ENCODE measurements at regions not wholly inside any gene's neighbourhood (a gene's known extent, or its start where the extent isn't known, plus 50 kb on each side); places are given as distances from the start of the nearest gene placed in this dataset.

DNA sequence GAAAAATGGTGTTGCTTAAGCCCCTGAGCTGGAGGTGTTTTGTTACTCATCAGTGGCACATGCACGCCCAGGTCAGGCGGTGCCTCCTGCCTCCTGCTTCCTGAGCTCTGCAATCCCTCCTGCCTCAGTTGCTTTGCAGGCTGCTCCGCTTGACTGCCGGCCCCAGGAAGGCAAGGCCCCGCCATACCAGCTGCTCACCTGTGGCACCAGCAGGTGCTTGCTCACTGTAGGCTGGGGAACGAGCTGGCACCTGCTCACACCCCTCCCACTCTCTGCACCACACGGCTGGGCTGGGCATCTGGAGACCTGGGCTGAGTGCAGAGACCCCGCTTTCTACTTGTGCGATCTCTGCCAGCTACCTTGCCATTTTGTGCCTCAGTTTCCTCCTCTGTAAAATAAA, 200.2 kb downstream of the RBFOX3 start:
- Histone ChIP-seq H3K4me1 (ENCODE audit: control insufficient read depth, insufficient read depth, low read length) (no peaks in the 10 kb centered on the region), H3K27me3 (ENCODE audit: control insufficient read depth, insufficient read depth, low read length) (peaks cover 51% of the 10 kb centered on the region), H3K4me3 (ENCODE audit: low read length) (no peak overlapping the region), H3K9me3 (ENCODE audit: control insufficient read depth, low read depth, low read length) (no peaks in the 10 kb centered on the region), H3K36me3 (ENCODE audit: control insufficient read depth, insufficient read depth, low read length) (no peaks in the 10 kb centered on the region), H3K27ac (ENCODE audit: low read length) (no peak overlapping the region)
- no CpG with 5 or more reads among the region's 9 CpGs for WGBS (ENCODE audit: insufficient coverage, low lambda C conversion rate)
- no peak for DNase-seq

DNA sequence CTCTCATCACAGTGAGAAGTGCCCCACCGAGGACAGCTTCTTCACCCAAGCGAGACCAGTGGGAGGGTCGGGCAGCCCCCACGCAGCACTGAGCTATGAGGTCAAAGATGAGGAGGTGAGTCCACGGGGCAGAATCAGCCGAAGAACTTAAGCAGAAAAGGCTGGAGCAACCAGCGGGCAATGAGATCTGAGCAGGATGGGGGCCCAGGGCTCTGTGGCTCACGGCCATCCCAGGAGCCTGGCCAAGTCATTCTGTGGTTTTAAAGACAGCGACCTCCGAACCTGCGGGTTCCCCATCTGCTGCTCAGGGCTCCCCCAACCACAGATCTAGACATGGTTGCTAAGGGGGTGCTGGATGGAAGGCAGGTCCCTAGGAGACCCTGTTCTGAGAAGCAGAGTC, 202.6 kb downstream of the RBFOX3 start:
- Histone ChIP-seq H3K4me1 (ENCODE audit: control insufficient read depth, insufficient read depth, low read length) (no peaks in the 10 kb centered on the region), H3K27me3 (ENCODE audit: control insufficient read depth, insufficient read depth, low read length) (peaks cover 44% of the 10 kb centered on the region), H3K36me3 (ENCODE audit: control insufficient read depth, insufficient read depth, low read length) (no peaks in the 10 kb centered on the region), H3K4me3 (ENCODE audit: low read length) (no peak overlapping the region), H3K27ac (ENCODE audit: low read length) (no peak overlapping the region), H3K9me3 (ENCODE audit: control insufficient read depth, low read depth, low read length) (no peaks in the 10 kb centered on the region)
- WGBS (ENCODE audit: insufficient coverage, low lambda C conversion rate), result no CpG with 5 or more reads among the region's 11 CpGs
- no peak for DNase-seq

DNA sequence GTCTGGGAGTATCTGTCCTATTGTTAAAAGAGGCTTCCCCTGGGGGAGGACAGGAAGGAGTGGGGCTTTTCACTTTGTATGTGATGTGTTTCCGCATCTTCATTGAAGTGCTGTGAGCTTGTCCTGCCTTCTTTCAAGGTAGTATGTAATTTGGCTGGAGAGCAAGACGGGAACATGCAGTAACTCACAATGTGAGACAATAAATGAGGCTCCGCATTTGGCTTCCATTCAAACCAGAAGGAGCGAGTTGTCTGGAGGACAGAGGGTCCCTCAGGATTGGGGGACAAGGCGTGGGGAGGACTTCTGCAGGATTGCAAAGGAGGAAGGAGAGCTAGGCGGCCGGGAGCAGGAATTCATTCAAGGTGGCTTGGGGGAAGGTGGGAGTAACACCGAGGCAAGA, 203.5 kb downstream of the RBFOX3 start:
- Histone ChIP-seq H3K27me3 (ENCODE audit: control insufficient read depth, insufficient read depth, low read length) (peaks cover 52% of the 10 kb centered on the region), H3K36me3 (ENCODE audit: control insufficient read depth, insufficient read depth, low read length) (no peaks in the 10 kb centered on the region), H3K4me3 (ENCODE audit: low read length) (no peak overlapping the region), H3K4me1 (ENCODE audit: control insufficient read depth, insufficient read depth, low read length) (no peaks in the 10 kb centered on the region), H3K27ac (ENCODE audit: low read length) (no peak overlapping the region), H3K9me3 (ENCODE audit: control insufficient read depth, low read depth, low read length) (no peaks in the 10 kb centered on the region)
- no peak for DNase-seq
- WGBS (ENCODE audit: insufficient coverage, low lambda C conversion rate), result no CpG with 5 or more reads among the region's 8 CpGs

DNA sequence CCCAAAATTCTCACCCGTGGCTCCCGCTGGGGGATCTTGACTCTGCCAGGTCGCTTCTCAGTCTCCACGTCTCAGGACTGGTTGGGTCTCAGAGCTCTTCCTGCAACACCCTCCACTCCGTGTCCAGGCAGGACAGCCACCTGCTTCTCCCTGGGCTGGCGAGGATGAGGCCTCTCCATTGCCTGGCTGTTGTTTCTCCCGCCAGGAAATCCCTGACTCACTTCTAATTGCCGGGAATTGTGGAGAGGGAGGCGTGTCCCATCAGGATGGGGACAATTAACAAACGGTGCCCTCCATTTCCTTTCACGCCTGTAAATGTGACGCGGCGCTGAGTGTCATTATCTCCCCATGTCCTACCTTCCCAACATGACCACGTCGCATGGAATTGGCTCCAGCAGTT, 204.5 kb downstream of the RBFOX3 start:
- Histone ChIP-seq H3K9me3 (ENCODE audit: control insufficient read depth, low read depth, low read length) (no peaks in the 10 kb centered on the region), H3K27me3 (ENCODE audit: control insufficient read depth, insufficient read depth, low read length) (peaks cover 63% of the 10 kb centered on the region), H3K4me3 (ENCODE audit: low read length) (no peak overlapping the region), H3K4me1 (ENCODE audit: control insufficient read depth, insufficient read depth, low read length) (peaks cover 3% of the 10 kb centered on the region), H3K36me3 (ENCODE audit: control insufficient read depth, insufficient read depth, low read length) (no peaks in the 10 kb centered on the region), H3K27ac (ENCODE audit: low read length) (no peak overlapping the region)
- no CpG with 5 or more reads among the region's 16 CpGs for WGBS (ENCODE audit: insufficient coverage, low lambda C conversion rate)
- DNase-seq, result no peak

DNA sequence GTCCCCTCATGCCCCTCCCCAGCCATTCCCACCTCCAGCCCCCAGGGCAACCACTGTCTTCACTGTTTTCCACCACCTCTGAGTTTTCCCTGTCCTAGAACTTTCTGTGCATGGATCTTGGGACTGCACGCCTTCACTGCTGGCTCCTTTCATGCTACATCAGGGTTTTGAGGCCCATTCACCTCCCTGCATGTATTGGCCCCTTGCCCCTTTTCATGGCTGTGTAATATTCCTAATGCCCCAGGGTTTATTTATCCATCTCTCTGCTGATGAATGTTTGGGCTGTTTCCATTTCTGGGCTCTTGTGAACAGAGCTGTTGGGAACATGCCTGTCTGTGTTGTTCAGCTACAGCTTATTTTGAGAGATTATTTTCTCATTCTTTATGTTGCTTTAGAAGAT, 205.0 kb downstream of the RBFOX3 start:
- Histone ChIP-seq H3K36me3 (ENCODE audit: control insufficient read depth, insufficient read depth, low read length) (no peaks in the 10 kb centered on the region), H3K27me3 (ENCODE audit: control insufficient read depth, insufficient read depth, low read length) (peaks cover 66% of the 10 kb centered on the region), H3K4me1 (ENCODE audit: control insufficient read depth, insufficient read depth, low read length) (peaks cover 7% of the 10 kb centered on the region), H3K4me3 (ENCODE audit: low read length) (no peak overlapping the region), H3K9me3 (ENCODE audit: control insufficient read depth, low read depth, low read length) (no peaks in the 10 kb centered on the region), H3K27ac (ENCODE audit: low read length) (no peak overlapping the region)
- DNase-seq, result no peak
- no CpG with 5 or more reads among the region's 1 CpG for WGBS (ENCODE audit: insufficient coverage, low lambda C conversion rate)

DNA sequence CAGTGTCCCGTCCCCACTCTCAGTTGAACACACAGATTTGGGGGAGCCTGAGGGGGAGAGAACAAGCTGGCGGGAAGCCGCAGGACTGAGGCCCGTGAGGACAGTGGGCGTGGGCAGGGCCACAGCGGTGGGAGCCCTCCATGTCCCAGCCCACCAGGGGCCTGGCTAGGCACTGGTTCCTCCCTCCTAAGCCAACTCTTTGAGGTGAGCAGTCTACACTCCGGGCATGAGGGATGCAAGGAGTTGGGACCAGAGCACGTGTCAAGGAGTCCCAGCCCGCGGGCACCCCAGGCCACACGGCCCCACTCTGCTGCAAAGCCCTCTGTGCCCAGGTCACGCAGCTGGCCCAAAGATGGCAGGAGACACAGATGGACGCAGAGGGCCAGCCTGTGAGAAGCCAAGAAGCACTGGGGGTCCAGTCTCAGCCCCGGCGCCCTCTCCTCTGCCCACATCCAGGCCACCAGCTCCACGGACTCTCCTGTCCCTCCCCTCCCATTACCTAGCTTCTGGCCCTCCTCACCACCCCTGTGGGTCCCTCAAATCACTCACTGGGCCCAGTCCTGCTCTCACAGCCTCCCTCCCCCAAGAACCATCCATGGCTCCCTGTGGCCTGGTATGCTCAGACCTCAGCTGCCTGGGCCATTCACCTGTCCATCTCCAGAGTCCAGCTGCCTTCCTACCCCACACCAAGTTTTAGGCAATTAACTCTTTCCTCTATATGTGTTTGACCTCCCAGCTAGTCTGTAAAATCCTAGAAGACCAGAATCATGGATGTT, 206.5 kb downstream of the RBFOX3 start:
- no peaks in the 10 kb centered on the region for H3K9me3 ChIP-seq (ENCODE audit: control insufficient read depth, low read depth, low read length)
- DNase-seq, result no peak
- no peaks in the 10 kb centered on the region for H3K36me3 ChIP-seq (ENCODE audit: control insufficient read depth, insufficient read depth, low read length)
- no CpG with 5 or more reads among the region's 16 CpGs for WGBS (ENCODE audit: insufficient coverage, low lambda C conversion rate)
- peaks cover 79% of the 10 kb centered on the region for H3K27me3 ChIP-seq (ENCODE audit: control insufficient read depth, insufficient read depth, low read length)
- no peak overlapping the region for H3K4me3 ChIP-seq (ENCODE audit: low read length)
- peaks cover 9% of the 10 kb centered on the region for H3K4me1 ChIP-seq (ENCODE audit: control insufficient read depth, insufficient read depth, low read length)
- H3K27ac ChIP-seq (ENCODE audit: low read length), result no peak overlapping the region

DNA sequence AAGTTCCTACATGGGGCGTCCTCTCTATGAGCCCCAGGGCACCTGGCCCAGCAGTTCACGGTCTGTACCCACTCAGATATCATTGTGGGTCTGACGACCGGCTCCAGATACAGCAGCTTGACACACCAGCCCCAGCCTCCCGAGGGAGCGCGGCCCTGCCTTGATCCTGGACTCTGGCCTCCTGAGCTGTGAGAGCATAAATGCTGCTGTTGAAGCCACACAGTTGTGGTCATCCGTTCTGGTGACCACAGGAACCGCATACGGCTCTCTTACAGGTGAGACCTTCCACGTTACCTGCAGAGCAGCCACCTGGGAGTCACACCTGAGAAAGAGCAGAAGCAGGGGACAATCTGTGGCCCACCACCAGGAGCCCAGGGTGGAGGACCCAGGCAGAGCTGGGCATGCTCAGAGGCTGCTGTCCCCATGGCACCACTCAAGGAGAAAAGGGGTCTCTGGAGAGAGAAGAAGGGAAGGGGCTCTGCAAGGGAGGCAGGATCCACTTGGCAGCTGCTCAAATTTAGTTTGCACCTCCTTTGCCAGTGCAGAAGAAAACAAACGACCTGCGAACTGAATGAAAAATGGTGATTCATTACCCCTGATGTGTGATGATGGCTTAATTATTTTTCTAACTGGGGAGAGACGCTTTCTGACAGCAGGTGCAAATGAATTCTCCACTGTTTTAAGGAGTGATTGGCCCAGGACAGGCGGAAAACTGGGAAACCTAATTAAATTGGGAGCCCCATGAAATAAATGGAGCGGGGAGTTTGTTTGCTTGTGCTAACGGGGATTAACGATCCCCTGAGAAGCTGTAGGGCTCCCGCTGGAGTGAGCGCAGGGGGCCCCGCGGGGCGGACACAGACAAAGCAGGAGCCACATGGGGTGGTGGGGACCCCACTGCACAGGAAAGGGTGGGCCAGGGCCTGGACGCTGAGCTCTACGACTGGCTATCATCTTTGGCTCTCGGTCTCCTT, 208.9 kb downstream of the RBFOX3 start:
- WGBS (ENCODE audit: insufficient coverage, low lambda C conversion rate), result 40% methylated on average over 1 of the region's 26 CpGs

DNA sequence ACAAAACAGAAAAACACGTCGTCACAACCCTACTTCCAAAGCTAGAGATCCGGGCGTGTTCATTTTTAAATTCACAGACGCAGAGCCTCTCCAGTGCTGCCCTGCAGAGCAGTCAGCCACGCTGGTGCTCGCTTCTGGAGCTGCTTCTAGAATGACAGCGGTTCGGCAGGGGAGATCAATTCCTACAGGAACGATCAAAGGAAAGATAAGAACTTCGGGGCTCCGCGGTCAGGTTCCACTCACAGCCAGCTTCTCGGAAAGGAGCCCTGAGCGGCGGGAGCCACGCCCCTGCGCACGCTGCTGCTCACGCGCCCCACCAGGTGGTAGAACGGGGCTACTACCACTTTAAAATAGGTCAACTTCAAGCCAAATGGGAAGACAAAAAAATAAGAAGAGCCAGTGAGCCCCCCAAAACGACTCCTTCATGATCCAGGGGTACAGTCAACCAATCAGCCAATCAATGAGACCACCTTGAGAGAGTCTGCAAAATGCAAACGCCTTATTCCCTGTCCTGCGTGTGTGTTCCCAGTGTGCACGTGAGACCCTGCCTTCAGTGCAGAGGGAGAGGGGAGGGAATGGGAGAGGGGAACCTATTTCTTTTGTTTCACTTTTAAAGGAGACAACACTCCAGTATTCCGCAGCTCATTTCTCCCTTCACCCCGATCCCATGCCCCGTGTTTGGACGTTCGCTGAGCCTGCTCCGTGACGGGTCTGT, 209.7 kb downstream of the RBFOX3 start:
- no CpG with 5 or more reads among the region's 33 CpGs for WGBS (ENCODE audit: insufficient coverage, low lambda C conversion rate)
- Histone ChIP-seq H3K27ac (ENCODE audit: low read length) (no peak overlapping the region), H3K27me3 (ENCODE audit: control insufficient read depth, insufficient read depth, low read length) (peaks cover 76% of the 10 kb centered on the region), H3K9me3 (ENCODE audit: control insufficient read depth, low read depth, low read length) (no peaks in the 10 kb centered on the region), H3K4me1 (ENCODE audit: control insufficient read depth, insufficient read depth, low read length) (peaks cover 9% of the 10 kb centered on the region), H3K4me3 (ENCODE audit: low read length) (no peak overlapping the region), H3K36me3 (ENCODE audit: control insufficient read depth, insufficient read depth, low read length) (no peaks in the 10 kb centered on the region)
- DNase-seq, result peak; percentile 35 to 56

More for the DNA sequence above, 208.9 kb downstream of the RBFOX3 start:
- Histone ChIP-seq H3K4me1 (ENCODE audit: control insufficient read depth, insufficient read depth, low read length) (peaks cover 9% of the 10 kb centered on the region), H3K4me3 (ENCODE audit: low read length) (no peak overlapping the region), H3K9me3 (ENCODE audit: control insufficient read depth, low read depth, low read length) (no peaks in the 10 kb centered on the region), H3K36me3 (ENCODE audit: control insufficient read depth, insufficient read depth, low read length) (no peaks in the 10 kb centered on the region), H3K27ac (ENCODE audit: low read length) (no peak overlapping the region), H3K27me3 (ENCODE audit: control insufficient read depth, insufficient read depth, low read length) (peaks cover 79% of the 10 kb centered on the region)
- peak; percentile 19 to 22 for DNase-seq

DNA sequence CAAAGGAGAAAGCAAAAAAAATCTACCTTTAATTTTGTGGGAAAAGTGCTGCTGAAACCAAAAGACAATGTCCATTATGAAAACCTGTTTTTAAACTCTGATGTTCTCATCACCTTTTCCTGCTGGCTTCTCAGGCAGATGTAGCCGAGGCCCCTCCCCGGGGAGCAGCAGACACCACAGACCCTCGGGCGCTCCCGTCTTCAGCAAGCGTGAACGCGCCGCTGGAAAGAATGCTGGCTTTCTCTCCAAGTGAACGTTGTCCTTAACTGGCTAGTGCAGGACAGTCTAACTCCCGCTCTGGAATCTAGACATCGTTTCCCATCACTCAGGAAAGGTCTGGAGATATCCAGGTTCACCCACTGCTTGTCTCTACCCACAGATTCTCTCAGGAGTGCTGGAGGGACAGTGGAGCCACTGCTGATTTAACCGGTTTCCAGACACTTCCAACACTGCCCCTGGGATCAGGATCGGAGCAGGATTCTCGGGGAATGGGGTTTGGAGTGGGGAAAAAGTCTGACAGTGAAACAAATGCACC, 211.2 kb downstream of the RBFOX3 start:
- DNase-seq, result no peak
- Histone ChIP-seq H3K27ac (ENCODE audit: low read length) (no peak overlapping the region), H3K36me3 (ENCODE audit: control insufficient read depth, insufficient read depth, low read length) (no peaks in the 10 kb centered on the region), H3K4me3 (ENCODE audit: low read length) (no peak overlapping the region), H3K27me3 (ENCODE audit: control insufficient read depth, insufficient read depth, low read length) (peaks cover 70% of the 10 kb centered on the region), H3K4me1 (ENCODE audit: control insufficient read depth, insufficient read depth, low read length) (peaks cover 9% of the 10 kb centered on the region), H3K9me3 (ENCODE audit: control insufficient read depth, low read depth, low read length) (no peaks in the 10 kb centered on the region)
- WGBS (ENCODE audit: insufficient coverage, low lambda C conversion rate), result no CpG with 5 or more reads among the region's 15 CpGs

DNA sequence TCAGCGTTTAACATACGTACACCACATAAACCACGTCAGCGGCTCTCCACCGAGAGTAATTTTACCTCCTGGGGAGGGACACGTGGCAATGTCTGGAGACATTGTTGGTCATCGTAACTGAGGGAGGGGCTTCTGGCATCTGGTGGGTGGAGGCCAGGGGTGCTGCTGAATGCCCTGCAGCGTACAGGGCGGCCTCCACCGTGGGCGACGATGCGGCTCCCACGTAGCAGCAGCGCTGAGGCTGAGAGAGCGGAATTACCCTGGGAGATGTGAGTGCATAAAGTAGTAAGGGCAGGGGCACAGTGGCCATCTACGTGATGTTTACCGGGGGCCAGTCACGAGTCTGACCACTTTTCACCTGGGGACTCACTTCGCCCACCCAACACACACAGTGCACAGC, 212.4 kb downstream of the RBFOX3 start:
- H3K4me1 ChIP-seq (ENCODE audit: control insufficient read depth, insufficient read depth, low read length), result peaks cover 9% of the 10 kb centered on the region
- H3K27me3 ChIP-seq (ENCODE audit: control insufficient read depth, insufficient read depth, low read length), result peaks cover 62% of the 10 kb centered on the region
- no peak overlapping the region for H3K27ac ChIP-seq (ENCODE audit: low read length)
- WGBS (ENCODE audit: insufficient coverage, low lambda C conversion rate), result no CpG with 5 or more reads among the region's 20 CpGs
- no peaks in the 10 kb centered on the region for H3K36me3 ChIP-seq (ENCODE audit: control insufficient read depth, insufficient read depth, low read length)
- H3K4me3 ChIP-seq (ENCODE audit: low read length), result no peak overlapping the region
- H3K9me3 ChIP-seq (ENCODE audit: control insufficient read depth, low read depth, low read length), result no peaks in the 10 kb centered on the region
- no peak for DNase-seq
